Neuronal stem cell (in vitro differentiated cells): ENCODE measurements at regions not wholly inside any gene's neighbourhood (a gene's known extent, or its start where the extent isn't known, plus 50 kb on each side); places are given as distances from the start of the nearest gene placed in this dataset.

Source experiments
- DNase-seq: peaks from one replicate; pipeline ENCODE4 v3.0.0-alpha.2; 2013; ENCODE audit warnings: low spot score
- H2AFZ ChIP-seq: one replicate; pipeline ENCODE4 v1.6.1; 2013; ENCODE audit warnings: mild to moderate bottlenecking, low read length, inconsistent platforms
- H2AK5ac ChIP-seq: 2 replicates; pipeline ENCODE4 v1.6.1; 2013; ENCODE audit warnings: low read depth, mild to moderate bottlenecking, inconsistent platforms, low read length, moderate library complexity, mixed read lengths
- H2BK120ac ChIP-seq: 2 replicates; pipeline ENCODE4 v1.6.1; 2013; ENCODE audit warnings: low read depth, mild to moderate bottlenecking, inconsistent platforms, low read length, moderate library complexity, mixed read lengths
- H2BK12ac ChIP-seq: one replicate; pipeline ENCODE4 v1.6.1; 2013; ENCODE audit warnings: low read length, inconsistent platforms
- H2BK15ac ChIP-seq: 2 replicates; pipeline ENCODE4 v1.6.1; 2013; ENCODE audit warnings: mild to moderate bottlenecking, low read length, inconsistent platforms, mixed read lengths
- H2BK5ac ChIP-seq: one replicate; pipeline ENCODE4 v1.6.1; 2013; ENCODE audit warnings: inconsistent platforms, mild to moderate bottlenecking, low read length, moderate library complexity
- H3K14ac ChIP-seq: one replicate; pipeline ENCODE4 v1.6.1; 2013; ENCODE audit warnings: low read length, inconsistent platforms
- H3K18ac ChIP-seq: 2 replicates; pipeline ENCODE4 v1.6.1; 2013; ENCODE audit warnings: low read length, inconsistent platforms
- H3K23ac ChIP-seq: 2 replicates; pipeline ENCODE4 v1.6.1; 2013; ENCODE audit warnings: low read depth, mild to moderate bottlenecking, mixed read lengths, low read length, inconsistent platforms; ENCODE audit not compliant: poor library complexity
- H3K27ac ChIP-seq: replicated peaks from 3 replicates; pipeline ENCODE4 v1.5.1; 2013; ENCODE audit warnings: low read length, inconsistent platforms
- H3K27me3 ChIP-seq, 3 experiments: 2 replicates each; pipeline ENCODE4 v1.6.1; 2013; ENCODE audit warnings: low read length in 3 of 3, mild to moderate bottlenecking in 2 of 3, inconsistent platforms in 1 of 3, low read depth in 1 of 3, mixed read lengths in 1 of 3, moderate library complexity in 1 of 3; ENCODE audit not compliant: control insufficient read depth in 3 of 3, insufficient read depth in 3 of 3
- H3K36me3 ChIP-seq, 2 donors: replicated peaks in 1 of 2; 2 replicates each; pipeline ENCODE4 v1.6.1; 2013; ENCODE audit warnings: low read length in 2 of 2; ENCODE audit not compliant: control insufficient read depth in 2 of 2, insufficient read depth in 2 of 2
- H3K4ac ChIP-seq: 2 replicates; pipeline ENCODE4 v1.6.1; 2013; ENCODE audit warnings: inconsistent platforms, mild to moderate bottlenecking, low read length, moderate library complexity
- H3K4me1 ChIP-seq, 2 donors: 1 replicate in 1 of 2; 2 replicates in 1 of 2; pipeline ENCODE4 v1.6.1; 2013; ENCODE audit warnings: low read length in 2 of 2, low read depth in 1 of 2; ENCODE audit not compliant: control insufficient read depth in 2 of 2, insufficient read depth in 1 of 2
- H3K4me2 ChIP-seq: one replicate; pipeline ENCODE4 v1.6.1; 2013; ENCODE audit warnings: mild to moderate bottlenecking, low read length, inconsistent platforms; ENCODE audit not compliant: insufficient read depth, poor library complexity, severe bottlenecking
- H3K4me3 ChIP-seq, 2 donors: 2 replicates each; pipeline ENCODE4 v1.5.1; 2013; ENCODE audit warnings: low read length in 2 of 2, mild to moderate bottlenecking in 2 of 2, inconsistent platforms in 1 of 2, moderate library complexity in 1 of 2
- H3K79me1 ChIP-seq: one replicate; pipeline ENCODE4 v1.6.1; 2013; ENCODE audit warnings: low read depth, mild to moderate bottlenecking, inconsistent platforms, low read length, moderate library complexity
- H3K9ac ChIP-seq: one replicate; pipeline ENCODE4 v1.6.1; 2013; ENCODE audit warnings: mild to moderate bottlenecking, low read depth, low read length, inconsistent platforms; ENCODE audit not compliant: poor library complexity
- H3K9me3 ChIP-seq, 2 donors: replicated peaks in 1 of 2; 2 replicates each; pipeline versions ENCODE3 to v1.6.1; 2013; ENCODE audit warnings: low read length in 2 of 2, mild to moderate bottlenecking in 2 of 2, inconsistent platforms in 1 of 2, low read depth in 1 of 2, mixed read lengths in 1 of 2, moderate library complexity in 1 of 2; ENCODE audit not compliant: control insufficient read depth in 2 of 2, insufficient read depth in 1 of 2
- H4K8ac ChIP-seq: one replicate; pipeline ENCODE4 v1.6.1; 2013; ENCODE audit warnings: low read depth, mild to moderate bottlenecking, inconsistent platforms, low read length, moderate library complexity
- H4K91ac ChIP-seq: one replicate; pipeline ENCODE4 v1.6.1; 2013; ENCODE audit warnings: low read length, low read depth, mild to moderate bottlenecking, inconsistent platforms; ENCODE audit not compliant: poor library complexity
- WGBS, 2 donors: extraction: QIAGEN DNeasy Blood & Tissue Kit; methylation state at CpG; one replicate each; pipeline ENCODE4 v1.1.7; 2013; ENCODE audit warnings: missing lambda C conversion rate in 2 of 2, mixed read lengths in 1 of 2; ENCODE audit not compliant: insufficient read length in 2 of 2, insufficient replicate concordance in 1 of 2; ENCODE audit errors: extremely low coverage in 2 of 2; 5-methylcytosine and 5-hydroxymethylcytosine counted together

GRCh38 chr10:31601136-31601535, 282.1 kb downstream of the ZEB1 start:
- Histone ChIP-seq H3K9me3 (no peaks in the 10 kb centered on the region), H3K27ac (no peak overlapping the region), H4K8ac (no peak overlapping the region), H3K79me1 (no peaks in the 10 kb centered on the region), H3K4me3 (no peak overlapping the region), H4K91ac (no peak overlapping the region), H3K27me3 (peaks cover 0 to 9% (median 0%) of the 10 kb centered on the region in 3 experiments), H2BK5ac (no peak overlapping the region), H3K4me2 (no peak overlapping the region), H2BK12ac (no peak overlapping the region), H3K4ac (no peak overlapping the region), H2AK5ac (no peak overlapping the region), H3K4me1 (peaks cover 0 to 8% of the 10 kb centered on the region in 2 donors), H2BK15ac (no peak overlapping the region), H2AFZ (no peak overlapping the region), H3K18ac (no peak overlapping the region), H3K9ac (no peak overlapping the region), H3K23ac (no peak overlapping the region), H2BK120ac (no peak overlapping the region), H3K14ac (no peak overlapping the region), H3K36me3 (no peaks in the 10 kb centered on the region)
- DNase-seq, result no peak
- WGBS, 2 donors, result no CpG with 5 or more reads among the region's 3 CpGs

GRCh38 chr10:31599626-31600504, 280.8 kb downstream of the ZEB1 start:
- no CpG with 5 or more reads among the region's 9 CpGs for WGBS, 2 donors
- no peaks in the 10 kb centered on the region for H3K79me1 ChIP-seq

GRCh38 chr10:31596765-31597164, 277.7 kb downstream of the ZEB1 start:
- Histone ChIP-seq H3K4me1 (no peaks in the 10 kb centered on the region), H3K4me3 (no peak overlapping the region)

More at GRCh38 chr10:31599626-31600504, 280.8 kb downstream of the ZEB1 start:
- H2BK12ac ChIP-seq, result no peak overlapping the region
- peak overlapping the region; percentile 19 for H2BK15ac ChIP-seq
- no peak overlapping the region for H2AFZ ChIP-seq
- no peak overlapping the region for H4K8ac ChIP-seq
- no peak overlapping the region for H4K91ac ChIP-seq
- DNase-seq, result no peak
- H3K9ac ChIP-seq, result no peak overlapping the region
- H3K4me3 ChIP-seq, result no peak overlapping the region
- H3K4ac ChIP-seq, result no peak overlapping the region
- peaks cover 0 to 7% (median 0%) of the 10 kb centered on the region in 3 experiments for H3K27me3 ChIP-seq
- H3K36me3 ChIP-seq, result no peaks in the 10 kb centered on the region
- no peak overlapping the region for H3K23ac ChIP-seq
- peaks cover 0 to 8% of the 10 kb centered on the region in 2 donors for H3K4me1 ChIP-seq
- no peak overlapping the region for H3K14ac ChIP-seq
- no peak overlapping the region for H3K27ac ChIP-seq
- no peak overlapping the region for H2BK5ac ChIP-seq
- H3K9me3 ChIP-seq, result no peaks in the 10 kb centered on the region
- no peak overlapping the region for H3K18ac ChIP-seq
- no peak overlapping the region for H2AK5ac ChIP-seq
- no peak overlapping the region for H3K4me2 ChIP-seq
- H2BK120ac ChIP-seq, result no peak overlapping the region

DNA sequence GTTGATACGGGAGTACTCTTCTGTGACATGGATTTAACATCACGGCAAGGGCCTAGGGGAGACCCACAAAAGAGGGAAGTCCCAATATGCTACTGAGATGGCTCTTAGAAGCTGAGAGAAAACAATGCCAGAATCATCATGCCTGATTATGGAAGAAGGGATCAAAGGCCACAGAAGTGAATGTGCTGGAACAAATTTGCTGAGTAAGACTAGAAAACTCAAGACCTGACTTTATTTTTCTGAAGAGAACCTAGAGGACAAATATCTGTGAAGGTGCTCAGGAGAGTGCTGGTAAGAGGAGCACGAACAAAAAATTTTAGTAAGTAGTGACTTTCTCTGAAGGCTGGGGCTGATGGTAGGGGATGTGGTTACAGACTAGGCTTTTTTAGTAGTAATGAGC, 277.0 kb downstream of the ZEB1 start:
- no peak overlapping the region for H2BK120ac ChIP-seq
- no peaks in the 10 kb centered on the region for H3K79me1 ChIP-seq
- WGBS, 2 donors, result no CpG with 5 or more reads among the region's 3 CpGs
- no peak overlapping the region for H2AK5ac ChIP-seq
- no peak overlapping the region for H3K4ac ChIP-seq
- H3K4me3 ChIP-seq, result no peak overlapping the region
- no peak overlapping the region for H4K8ac ChIP-seq
- no peak overlapping the region for H2AFZ ChIP-seq
- H3K27me3 ChIP-seq, result peaks cover 0 to 3% (median 0%) of the 10 kb centered on the region in 3 experiments
- H2BK5ac ChIP-seq, result no peak overlapping the region
- no peak overlapping the region for H3K23ac ChIP-seq
- H3K9me3 ChIP-seq, result peaks cover 3 to 5% of the 10 kb centered on the region in 2 donors
- no peak overlapping the region for H3K4me2 ChIP-seq
- no peaks in the 10 kb centered on the region for H3K36me3 ChIP-seq
- no peak overlapping the region for H4K91ac ChIP-seq
- no peak overlapping the region for H3K18ac ChIP-seq
- H3K4me1 ChIP-seq, result no peaks in the 10 kb centered on the region
- no peak overlapping the region for H2BK15ac ChIP-seq
- H3K14ac ChIP-seq, result no peak overlapping the region
- no peak overlapping the region for H2BK12ac ChIP-seq
- DNase-seq, result no peak
- H3K9ac ChIP-seq, result no peak overlapping the region
- H3K27ac ChIP-seq, result no peak overlapping the region

More at GRCh38 chr10:31596765-31597164, 277.7 kb downstream of the ZEB1 start:
- Histone ChIP-seq H2BK12ac (no peak overlapping the region), H3K79me1 (no peaks in the 10 kb centered on the region), H3K14ac (no peak overlapping the region), H2AFZ (no peak overlapping the region), H3K4me2 (no peak overlapping the region), H3K9ac (no peak overlapping the region), H3K27me3 (peaks cover 0 to 3% (median 0%) of the 10 kb centered on the region in 3 experiments), H3K18ac (no peak overlapping the region), H3K9me3 (peaks cover 3 to 4% of the 10 kb centered on the region in 2 donors), H3K36me3 (no peaks in the 10 kb centered on the region), H2BK15ac (no peak overlapping the region), H4K8ac (no peak overlapping the region), H3K23ac (no peak overlapping the region), H2AK5ac (no peak overlapping the region), H3K4ac (no peak overlapping the region), H2BK5ac (no peak overlapping the region), H2BK120ac (no peak overlapping the region), H4K91ac (no peak overlapping the region), H3K27ac (no peak overlapping the region)
- WGBS, 2 donors, result no CpG with 5 or more reads among the region's 2 CpGs
- DNase-seq, result no peak
